Uterus (tissue), 2 donors: ENCODE measurements at regions not wholly inside any gene's neighbourhood (a gene's known extent, or its start where the extent isn't known, plus 50 kb on each side); places are given as distances from the start of the nearest gene placed in this dataset.

ENCODE experiments used
- CTCF ChIP-seq, 4 experiments: fragments of 200-600 bp in 2 of 4; fragments of 450-650 bp in 2 of 4; sonication (generic) in 2 of 4; IDR thresholded peaks; one replicate each; pipeline ENCODE4 v1.5.1; 2016 to 2019; ENCODE audit warnings: antibody characterized with exemption in 4 of 4, mild to moderate bottlenecking in 2 of 4, moderate library complexity in 1 of 4
- POLR2A ChIP-seq, 2 donors: fragments of 450-650 bp; IDR thresholded peaks; one replicate each; pipeline ENCODE4 v1.6.1; 2016; ENCODE audit warnings: antibody characterized with exemption in 2 of 2, mild to moderate bottlenecking in 1 of 2, moderate library complexity in 1 of 2

GRCh38 chr15:29936353-29937049 is 114.2 kb upstream of the TJP1 start:
- TF ChIP-seq CTCF (IDR thresholded peaks at IDR 0.05) (no peak), POLR2A (IDR thresholded peaks at IDR 0.05) (no peak)
